HepG2 (cell line): ENCODE measurements at regions not wholly inside any gene's neighbourhood (a gene's known extent, or its start where the extent isn't known, plus 50 kb on each side); places are given as distances from the start of the nearest gene placed in this dataset.

ENCODE experiments used
- NAIF1 ChIP-seq: sonication (generic); formaldehyde crosslinking; IDR thresholded peaks from 2 replicates; pipeline ENCODE4 v1.5.0; 2020; ENCODE audit warnings: mild to moderate bottlenecking, missing genetic modification reagents, borderline replicate concordance
- NBN ChIP-seq: fragments of 450-650 bp; conservative IDR thresholded peaks from 2 replicates; pipeline ENCODE4 v1.6.1; 2017
- NFATC3 ChIP-seq: sonication (generic); formaldehyde crosslinking; IDR thresholded peaks from 2 replicates; pipeline ENCODE4 v1.5.1; 2020; ENCODE audit warnings: mild to moderate bottlenecking, missing genetic modification reagents
- RAD21 ChIP-seq: fragments of 450-650 bp; formaldehyde crosslinking; IDR thresholded peaks from 2 replicates; pipeline ENCODE4 v1.5.0; 2020; ENCODE audit warnings: mild to moderate bottlenecking
- SIN3A ChIP-seq: IDR thresholded peaks from 2 replicates; pipeline ENCODE4 v1.6.1; 2011; ENCODE audit warnings: low read depth, mild to moderate bottlenecking, control low read depth, low read length, borderline replicate concordance
- SMC3 ChIP-seq: IDR thresholded peaks from 2 replicates; pipeline ENCODE4 v1.6.1; 2011; ENCODE audit warnings: low read length, improper control_type of control experiment
- ZNF660 ChIP-seq: sonication (generic); formaldehyde crosslinking; IDR thresholded peaks from 2 replicates; pipeline ENCODE4 v1.5.1; 2020; ENCODE audit warnings: mild to moderate bottlenecking, low read depth, missing genetic modification reagents, borderline replicate concordance
- TF ChIP-seq, protein P1 (sequence below): sonication (generic); formaldehyde crosslinking; IDR thresholded peaks from 2 replicates; pipeline ENCODE4 v1.5.0; 2020; ENCODE audit warnings: mild to moderate bottlenecking, missing genetic modification reagents, moderate library complexity
- TF ChIP-seq, protein P2 (sequence below): sonication (generic); formaldehyde crosslinking; conservative IDR thresholded peaks from 2 replicates; pipeline ENCODE4 v1.4.0; 2020; ENCODE audit warnings: missing genetic modification reagents
- TF ChIP-seq, protein P3 (sequence below): sonication (generic); formaldehyde crosslinking; IDR thresholded peaks from 2 replicates; pipeline ENCODE4 v1.4.0; 2020; ENCODE audit warnings: missing genetic modification reagents, mild to moderate bottlenecking, borderline replicate concordance

DNA sequence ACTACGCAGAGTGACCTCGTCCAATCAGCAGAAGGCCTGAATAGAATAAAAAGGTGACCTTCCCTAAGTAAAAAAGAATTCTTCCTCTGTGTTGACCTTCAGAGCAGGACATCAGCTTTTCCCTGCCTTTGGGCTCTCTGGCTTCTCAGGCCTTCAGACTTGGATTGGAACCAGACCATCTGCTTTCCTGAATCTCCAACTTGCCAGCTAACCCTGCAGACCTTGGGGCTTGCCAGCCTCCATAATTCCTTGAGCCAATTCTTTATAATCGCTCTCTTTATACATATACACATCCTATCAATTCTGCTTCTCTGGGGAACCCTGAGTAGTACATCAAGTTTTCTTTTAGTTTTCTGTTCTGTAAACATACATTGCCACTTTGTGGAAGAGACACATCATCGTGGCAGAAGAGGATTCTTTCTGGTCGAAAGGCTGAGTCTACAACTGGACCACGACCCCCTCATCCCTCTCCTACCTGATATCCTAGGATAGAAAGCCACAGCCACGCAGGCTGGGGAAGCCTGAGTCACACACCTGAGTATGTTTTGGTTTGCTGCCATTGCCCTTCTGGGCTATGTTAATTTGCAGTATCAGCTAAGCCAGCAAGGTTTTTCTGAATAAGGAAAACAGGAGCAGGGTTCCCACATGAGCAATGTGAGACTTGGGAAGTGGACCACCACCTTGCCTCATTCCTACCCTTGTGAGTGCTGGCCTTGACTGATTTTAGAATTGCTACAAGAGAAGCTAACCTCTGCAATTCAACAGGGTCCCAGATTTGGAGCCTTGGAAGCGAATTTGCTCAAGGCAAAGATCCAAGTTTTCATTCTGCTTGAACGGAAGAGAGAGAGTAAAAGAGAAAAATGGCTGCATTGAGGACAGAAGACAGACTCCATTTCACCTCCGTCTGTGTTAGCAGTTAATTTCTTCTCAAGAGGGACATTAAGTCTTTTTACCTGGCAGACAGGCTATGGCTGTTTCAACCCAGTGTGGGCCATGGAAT is 445.2 kb upstream of the FZD8 start:
- TF ChIP-seq, protein P1, sequence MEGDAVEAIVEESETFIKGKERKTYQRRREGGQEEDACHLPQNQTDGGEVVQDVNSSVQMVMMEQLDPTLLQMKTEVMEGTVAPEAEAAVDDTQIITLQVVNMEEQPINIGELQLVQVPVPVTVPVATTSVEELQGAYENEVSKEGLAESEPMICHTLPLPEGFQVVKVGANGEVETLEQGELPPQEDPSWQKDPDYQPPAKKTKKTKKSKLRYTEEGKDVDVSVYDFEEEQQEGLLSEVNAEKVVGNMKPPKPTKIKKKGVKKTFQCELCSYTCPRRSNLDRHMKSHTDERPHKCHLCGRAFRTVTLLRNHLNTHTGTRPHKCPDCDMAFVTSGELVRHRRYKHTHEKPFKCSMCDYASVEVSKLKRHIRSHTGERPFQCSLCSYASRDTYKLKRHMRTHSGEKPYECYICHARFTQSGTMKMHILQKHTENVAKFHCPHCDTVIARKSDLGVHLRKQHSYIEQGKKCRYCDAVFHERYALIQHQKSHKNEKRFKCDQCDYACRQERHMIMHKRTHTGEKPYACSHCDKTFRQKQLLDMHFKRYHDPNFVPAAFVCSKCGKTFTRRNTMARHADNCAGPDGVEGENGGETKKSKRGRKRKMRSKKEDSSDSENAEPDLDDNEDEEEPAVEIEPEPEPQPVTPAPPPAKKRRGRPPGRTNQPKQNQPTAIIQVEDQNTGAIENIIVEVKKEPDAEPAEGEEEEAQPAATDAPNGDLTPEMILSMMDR (CRISPR knock-in tag), result no peak
- TF ChIP-seq, protein P2, sequence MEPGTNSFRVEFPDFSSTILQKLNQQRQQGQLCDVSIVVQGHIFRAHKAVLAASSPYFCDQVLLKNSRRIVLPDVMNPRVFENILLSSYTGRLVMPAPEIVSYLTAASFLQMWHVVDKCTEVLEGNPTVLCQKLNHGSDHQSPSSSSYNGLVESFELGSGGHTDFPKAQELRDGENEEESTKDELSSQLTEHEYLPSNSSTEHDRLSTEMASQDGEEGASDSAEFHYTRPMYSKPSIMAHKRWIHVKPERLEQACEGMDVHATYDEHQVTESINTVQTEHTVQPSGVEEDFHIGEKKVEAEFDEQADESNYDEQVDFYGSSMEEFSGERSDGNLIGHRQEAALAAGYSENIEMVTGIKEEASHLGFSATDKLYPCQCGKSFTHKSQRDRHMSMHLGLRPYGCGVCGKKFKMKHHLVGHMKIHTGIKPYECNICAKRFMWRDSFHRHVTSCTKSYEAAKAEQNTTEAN (CRISPR knock-in tag), result no peak
- no peak for TF ChIP-seq SMC3
- TF ChIP-seq, protein P3, sequence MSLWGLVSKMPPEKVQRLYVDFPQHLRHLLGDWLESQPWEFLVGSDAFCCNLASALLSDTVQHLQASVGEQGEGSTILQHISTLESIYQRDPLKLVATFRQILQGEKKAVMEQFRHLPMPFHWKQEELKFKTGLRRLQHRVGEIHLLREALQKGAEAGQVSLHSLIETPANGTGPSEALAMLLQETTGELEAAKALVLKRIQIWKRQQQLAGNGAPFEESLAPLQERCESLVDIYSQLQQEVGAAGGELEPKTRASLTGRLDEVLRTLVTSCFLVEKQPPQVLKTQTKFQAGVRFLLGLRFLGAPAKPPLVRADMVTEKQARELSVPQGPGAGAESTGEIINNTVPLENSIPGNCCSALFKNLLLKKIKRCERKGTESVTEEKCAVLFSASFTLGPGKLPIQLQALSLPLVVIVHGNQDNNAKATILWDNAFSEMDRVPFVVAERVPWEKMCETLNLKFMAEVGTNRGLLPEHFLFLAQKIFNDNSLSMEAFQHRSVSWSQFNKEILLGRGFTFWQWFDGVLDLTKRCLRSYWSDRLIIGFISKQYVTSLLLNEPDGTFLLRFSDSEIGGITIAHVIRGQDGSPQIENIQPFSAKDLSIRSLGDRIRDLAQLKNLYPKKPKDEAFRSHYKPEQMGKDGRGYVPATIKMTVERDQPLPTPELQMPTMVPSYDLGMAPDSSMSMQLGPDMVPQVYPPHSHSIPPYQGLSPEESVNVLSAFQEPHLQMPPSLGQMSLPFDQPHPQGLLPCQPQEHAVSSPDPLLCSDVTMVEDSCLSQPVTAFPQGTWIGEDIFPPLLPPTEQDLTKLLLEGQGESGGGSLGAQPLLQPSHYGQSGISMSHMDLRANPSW (CRISPR knock-in tag), result no peak
- TF ChIP-seq NBN, result no peak
- TF ChIP-seq NFATC3, result no peak
- no peak for TF ChIP-seq ZNF660 (CRISPR knock-in tag)
- no peak for TF ChIP-seq SIN3A
- no peak for TF ChIP-seq NAIF1 (CRISPR knock-in tag)
- no peak for TF ChIP-seq RAD21 (CRISPR knock-in tag)
